Neural cell (in vitro differentiated cells): ENCODE measurements at regions not wholly inside any gene's neighbourhood (a gene's known extent, or its start where the extent isn't known, plus 50 kb on each side); places are given as distances from the start of the nearest gene placed in this dataset.

Experiments used
- H2AFZ ChIP-seq: fragments of 200-600, 300-800 bp; sonication (generic), shearing (Covaris generic); 2 replicates; pipeline ENCODE4 v1.6.0; 2014; ENCODE audit warnings: low read depth, mild to moderate bottlenecking, antibody characterized with exemption, low read length, moderate library complexity
- H3F3A ChIP-seq: fragments of 200-600 bp; shearing (Covaris generic); 2 replicates; pipeline ENCODE4 v1.6.1; 2016; ENCODE audit warnings: mild to moderate bottlenecking, moderate library complexity, mixed read lengths, antibody characterized with exemption, low read length; ENCODE audit not compliant: insufficient read depth, poor library complexity, severe bottlenecking
- H3K27ac ChIP-seq: fragments of 200-600, 300-800 bp; sonication (generic), shearing (Covaris generic); 2 replicates; pipeline ENCODE4 v1.5.1; 2014; ENCODE audit warnings: mild to moderate bottlenecking, low read length, moderate library complexity
- H3K27me3 ChIP-seq: fragments of 300-800, 200-600 bp; sonication (generic), shearing (Covaris generic); 2 replicates; pipeline ENCODE4 v1.6.0; 2014; ENCODE audit warnings: mild to moderate bottlenecking, low read depth, low read length, moderate library complexity; ENCODE audit not compliant: insufficient read depth
- H3K36me3 ChIP-seq: fragments of 300-800, 200-600 bp; sonication (generic), shearing (Covaris generic); 2 replicates; pipeline ENCODE4 v1.5.1; 2014; ENCODE audit warnings: mild to moderate bottlenecking, antibody characterized with exemption, low read length, moderate library complexity; ENCODE audit not compliant: insufficient read depth
- H3K4me2 ChIP-seq: fragments of 300-800, 200-600 bp; sonication (generic), shearing (Covaris generic); 2 replicates; pipeline ENCODE4 v1.6.0; 2014; ENCODE audit warnings: mild to moderate bottlenecking, low read length
- H3K4me3 ChIP-seq: fragments of 300-800, 200-600 bp; sonication (generic), shearing (Covaris generic); 2 replicates; pipeline ENCODE4 v1.5.1; 2014; ENCODE audit warnings: mild to moderate bottlenecking, low read length, moderate library complexity
- H3K79me2 ChIP-seq: fragments of 200-600 bp; shearing (Covaris generic); replicated peaks from 2 replicates; pipeline ENCODE4 v1.6.0; 2014; ENCODE audit warnings: mild to moderate bottlenecking, low read length, moderate library complexity; ENCODE audit not compliant: insufficient read depth
- H3K9ac ChIP-seq: fragments of 300-800, 200-600 bp; sonication (generic), shearing (Covaris generic); 2 replicates; pipeline ENCODE4 v1.6.1; 2016; ENCODE audit warnings: mild to moderate bottlenecking, low read length, mixed read lengths
- H3K9me2 ChIP-seq: fragments of 200-600 bp; shearing (Covaris generic); 2 replicates; pipeline ENCODE4 v1.6.1; 2016; ENCODE audit warnings: mild to moderate bottlenecking, low read length, mixed read lengths; ENCODE audit not compliant: insufficient read depth
- H3K9me3 ChIP-seq: fragments of 200-600, 300-800 bp; sonication (generic), shearing (Covaris generic); 2 replicates; pipeline ENCODE4 v1.6.1; 2016; ENCODE audit warnings: mild to moderate bottlenecking, mixed run types, low read length, moderate library complexity, mixed read lengths
- H4K20me1 ChIP-seq: fragments of 200-600 bp; shearing (Covaris generic); 2 replicates; pipeline ENCODE4 v1.6.1; 2016; ENCODE audit warnings: mild to moderate bottlenecking, mixed run types; ENCODE audit not compliant: insufficient read depth
- CTCF ChIP-seq: fragments of 450-650 bp; IDR thresholded peaks from 2 replicates; pipeline ENCODE4 v1.5.1; 2014; ENCODE audit warnings: antibody characterized with exemption, mild to moderate bottlenecking, moderate library complexity; ENCODE audit not compliant: poor library complexity, severe bottlenecking
- EP300 ChIP-seq: fragments of 450-650 bp; conservative IDR thresholded peaks from 2 replicates; pipeline ENCODE4 v1.6.1; 2014; ENCODE audit warnings: antibody characterized with exemption, mild to moderate bottlenecking, moderate library complexity; ENCODE audit not compliant: poor library complexity, severe bottlenecking
- EZH2 ChIP-seq: fragments of 200-600, 300-800 bp; shearing (Covaris generic), sonication (generic); IDR thresholded peaks from 2 replicates; pipeline ENCODE4 v1.6.1; 2014; ENCODE audit warnings: antibody characterized with exemption, low read length, borderline replicate concordance, mild to moderate bottlenecking; ENCODE audit not compliant: insufficient read depth, poor library complexity, severe bottlenecking
- MXI1 ChIP-seq: fragments of 450-650 bp; conservative IDR thresholded peaks from 2 replicates; pipeline ENCODE4 v1.6.1; 2014; ENCODE audit warnings: antibody characterized with exemption, mild to moderate bottlenecking; ENCODE audit not compliant: poor library complexity, severe bottlenecking
- POLR2AphosphoS5 ChIP-seq: IDR thresholded peaks from 2 replicates; pipeline ENCODE4 v1.6.1; 2012
- RAD21 ChIP-seq: fragments of 450-650 bp; conservative IDR thresholded peaks from 2 replicates; pipeline ENCODE4 v1.6.1; 2014; ENCODE audit warnings: antibody characterized with exemption, mild to moderate bottlenecking, moderate library complexity
- REST ChIP-seq: IDR thresholded peaks from 2 replicates; pipeline ENCODE4 v1.6.1; 2012; ENCODE audit warnings: borderline replicate concordance
- SMC3 ChIP-seq: fragments of 450-650 bp; conservative IDR thresholded peaks from 2 replicates; pipeline ENCODE4 v1.6.1; 2014; ENCODE audit warnings: antibody characterized with exemption, mild to moderate bottlenecking, moderate library complexity; ENCODE audit not compliant: poor library complexity
- TAF1 ChIP-seq: IDR thresholded peaks from 2 replicates; pipeline ENCODE4 v1.6.1; 2012; ENCODE audit warnings: low read depth

- Histone ChIP-seq H2AFZ (no peak overlapping the region), H3K9ac (no peak overlapping the region), H3K27me3 (no peaks in the 10 kb centered on the region), H3K79me2 (no peaks in the 10 kb centered on the region), H3K9me2 (no peaks in the 10 kb centered on the region), H3K36me3 (no peaks in the 10 kb centered on the region), H3F3A (no peaks in the 10 kb centered on the region), H3K9me3 (no peaks in the 10 kb centered on the region), H3K27ac (no peak overlapping the region), H3K4me2 (no peak overlapping the region), H3K4me3 (no peak overlapping the region), H4K20me1 (no peaks in the 10 kb centered on the region)
- TF ChIP-seq EP300, result no peak
- no peak for TF ChIP-seq SMC3
- TF ChIP-seq RAD21, result no peak
- no peak for TF ChIP-seq POLR2AphosphoS5
- no peak for TF ChIP-seq CTCF
- TF ChIP-seq REST, result no peak
- TF ChIP-seq TAF1, result no peak
- no peak for TF ChIP-seq EZH2
- no peak for TF ChIP-seq MXI1
These were observed 210.3 kb downstream of the ACTL7B start for GRCh38 chr9:108645520-108645919.

GRCh38 chr9:108643731-108644510 lies 211.9 kb downstream of the ACTL7B start:
- Histone ChIP-seq H2AFZ (no peak overlapping the region), H3K4me2 (no peak overlapping the region), H3K9me3 (no peaks in the 10 kb centered on the region), H3K36me3 (no peaks in the 10 kb centered on the region), H3K9ac (no peak overlapping the region), H3K27ac (no peak overlapping the region), H3K4me3 (no peak overlapping the region), H3K79me2 (no peaks in the 10 kb centered on the region), H3F3A (no peaks in the 10 kb centered on the region), H3K9me2 (no peaks in the 10 kb centered on the region), H4K20me1 (no peaks in the 10 kb centered on the region), H3K27me3 (no peaks in the 10 kb centered on the region)
- TF ChIP-seq RAD21 (no peak), SMC3 (no peak), EZH2 (no peak), EP300 (no peak), REST (no peak), CTCF (no peak), TAF1 (no peak), POLR2AphosphoS5 (no peak), MXI1 (no peak)
